ENCODE measurements at regions not wholly inside any gene's neighbourhood (a gene's known extent, or its start where the extent isn't known, plus 50 kb on each side); places are given as distances from the start of the nearest gene placed in this dataset.

GRCh38 chr9:30507166-30507565 is 1877.3 kb upstream of the ACO1 start:
- H3K36me3 ChIP-seq (ENCODE audit: control insufficient read depth in 2 of 2, extremely low read depth in 1 of 2, insufficient read depth in 2 of 2, low read length in 2 of 2), result no peaks in the 10 kb centered on the region
- no peaks in the 10 kb centered on the region for H3K27me3 ChIP-seq (ENCODE audit: control insufficient read depth, extremely low read depth, insufficient read depth, low read length)
- no peaks in the 10 kb centered on the region for H4K20me1 ChIP-seq (ENCODE audit: control insufficient read depth, extremely low read depth, insufficient read depth, low read length)
- TF ChIP-seq EZH2 (IDR thresholded peaks at IDR 0.05; ENCODE audit: low read length), result no peak
- no peak for TF ChIP-seq CTCF (optimal IDR thresholded peaks at IDR 0.05 in 1 of 3, IDR thresholded peaks at IDR 0.05 in 1 of 3, conservative IDR thresholded peaks at IDR 0.05 in 1 of 3; ENCODE audit: extremely low read depth in 1 of 3, insufficient read depth in 2 of 3, low read length in 3 of 3)
- dilution Hi-C loops (cut with MboI; ENCODE audit: extremely low pct_ligation_motif_present, low sequenced_read_pairs), result no loop called here
- H3K9me1 ChIP-seq (ENCODE audit: control insufficient read depth, extremely low read depth, insufficient read depth, low read length), result no peaks in the 10 kb centered on the region
- H3K9me3 ChIP-seq (ENCODE audit: control insufficient read depth, low read depth, low read length), result no peaks in the 10 kb centered on the region
- no peak for DNase-seq (ENCODE audit: low read depth, low spot score)
- no peak overlapping the region for H2AFZ ChIP-seq (ENCODE audit: control insufficient read depth, low read length)
- H3K9ac ChIP-seq (ENCODE audit: control insufficient read depth, extremely low read depth, insufficient read depth, low read length), result no peak overlapping the region
- no peak overlapping the region for H3K4me2 ChIP-seq (ENCODE audit: control insufficient read depth, extremely low read depth, insufficient read depth, low read depth, low read length)
- no peaks in the 10 kb centered on the region for H3K4me1 ChIP-seq (ENCODE audit: control insufficient read depth, extremely low read depth, insufficient read depth, low read length)
- no peak overlapping the region for H3K27ac ChIP-seq (ENCODE audit: control insufficient read depth, insufficient read depth, low read length)
- H3K4me3 ChIP-seq (ENCODE audit: control insufficient read depth in 2 of 3, extremely low read depth in 1 of 3, insufficient read depth in 2 of 3, low read depth in 1 of 3, low read length in 3 of 3), result no peak overlapping the region
- H3K79me2 ChIP-seq (ENCODE audit: control insufficient read depth, insufficient read depth, low read length), result no peaks in the 10 kb centered on the region
- no peak for FAIRE-seq

GRCh38 chr9:30511666-30512065 is 1872.8 kb upstream of the ACO1 start:
- dilution Hi-C loops (cut with MboI; ENCODE audit: extremely low pct_ligation_motif_present, low sequenced_read_pairs), result no loop called here
- H3K9me1 ChIP-seq (ENCODE audit: control insufficient read depth, extremely low read depth, insufficient read depth, low read length), result no peaks in the 10 kb centered on the region
- DNase-seq (ENCODE audit: low read depth, low spot score) (no peak), FAIRE-seq (no peak)
- no peak overlapping the region for H3K4me3 ChIP-seq (ENCODE audit: control insufficient read depth in 2 of 3, extremely low read depth in 1 of 3, insufficient read depth in 2 of 3, low read depth in 1 of 3, low read length in 3 of 3)
- H3K27me3 ChIP-seq (ENCODE audit: control insufficient read depth, extremely low read depth, insufficient read depth, low read length), result no peaks in the 10 kb centered on the region
- no peak overlapping the region for H2AFZ ChIP-seq (ENCODE audit: control insufficient read depth, low read length)
- no peaks in the 10 kb centered on the region for H3K79me2 ChIP-seq (ENCODE audit: control insufficient read depth, insufficient read depth, low read length)
- H3K4me1 ChIP-seq (ENCODE audit: control insufficient read depth, extremely low read depth, insufficient read depth, low read length), result no peaks in the 10 kb centered on the region
- no peak overlapping the region for H3K9ac ChIP-seq (ENCODE audit: control insufficient read depth, extremely low read depth, insufficient read depth, low read length)
- TF ChIP-seq EZH2 (IDR thresholded peaks at IDR 0.05; ENCODE audit: low read length) (no peak), CTCF (optimal IDR thresholded peaks at IDR 0.05 in 1 of 3, IDR thresholded peaks at IDR 0.05 in 1 of 3, conservative IDR thresholded peaks at IDR 0.05 in 1 of 3; ENCODE audit: extremely low read depth in 1 of 3, insufficient read depth in 2 of 3, low read length in 3 of 3) (no peak)
- H3K4me2 ChIP-seq (ENCODE audit: control insufficient read depth, extremely low read depth, insufficient read depth, low read depth, low read length), result no peak overlapping the region
- H3K27ac ChIP-seq (ENCODE audit: control insufficient read depth, insufficient read depth, low read length), result no peak overlapping the region
- no peaks in the 10 kb centered on the region for H3K36me3 ChIP-seq (ENCODE audit: control insufficient read depth in 2 of 2, extremely low read depth in 1 of 2, insufficient read depth in 2 of 2, low read length in 2 of 2)
- peaks cover 2% of the 10 kb centered on the region for H3K9me3 ChIP-seq (ENCODE audit: control insufficient read depth, low read depth, low read length)
- no peaks in the 10 kb centered on the region for H4K20me1 ChIP-seq (ENCODE audit: control insufficient read depth, extremely low read depth, insufficient read depth, low read length)

Measured in keratinocyte (primary cell).